ENCODE measurements at regions not wholly inside any gene's neighbourhood (a gene's known extent, or its start where the extent isn't known, plus 50 kb on each side); places are given as distances from the start of the nearest gene placed in this dataset.

GRCh38 chr17:5662409-5663085, 78.2 kb upstream of the NLRP1 start:
- no peak for TF ChIP-seq CTCF (conservative IDR thresholded peaks at IDR 0.05; ENCODE audit: low read depth, low read length)
- DNase-seq (ENCODE audit: low read depth) = no peak
- H3K4me3 ChIP-seq (ENCODE audit: low read depth, low read length) = no peak overlapping the region

- no peak for DNase-seq (ENCODE audit: low read depth)
- TF ChIP-seq CTCF (conservative IDR thresholded peaks at IDR 0.05; ENCODE audit: low read depth, low read length) = no peak
- no peak overlapping the region for H3K4me3 ChIP-seq (ENCODE audit: low read depth, low read length)
Measured at GRCh38 chr17:5665164-5665563, 80.9 kb upstream of the NLRP1 start.

- no peak for TF ChIP-seq CTCF (conservative IDR thresholded peaks at IDR 0.05; ENCODE audit: low read depth, low read length)
- H3K4me3 ChIP-seq (ENCODE audit: low read depth, low read length) = no peak overlapping the region
- DNase-seq (ENCODE audit: low read depth) = no peak
Measured at GRCh38 chr17:5667871-5668270, 83.6 kb upstream of the NLRP1 start.

GRCh38 chr17:5668557-5669138, 84.3 kb upstream of the NLRP1 start:
- DNase-seq (ENCODE audit: low read depth) = no peak
- H3K4me3 ChIP-seq (ENCODE audit: low read depth, low read length) = no peak overlapping the region
- TF ChIP-seq CTCF (conservative IDR thresholded peaks at IDR 0.05; ENCODE audit: low read depth, low read length) = no peak

GRCh38 chr17:5669191-5669590, 84.9 kb upstream of the NLRP1 start:
- TF ChIP-seq CTCF (conservative IDR thresholded peaks at IDR 0.05; ENCODE audit: low read depth, low read length) = no peak
- DNase-seq (ENCODE audit: low read depth) = no peak
- no peak overlapping the region for H3K4me3 ChIP-seq (ENCODE audit: low read depth, low read length)

- no peak overlapping the region for H3K4me3 ChIP-seq (ENCODE audit: low read depth, low read length)
- DNase-seq (ENCODE audit: low read depth) = no peak
- TF ChIP-seq CTCF (conservative IDR thresholded peaks at IDR 0.05; ENCODE audit: low read depth, low read length) = no peak
Measured at GRCh38 chr17:5672141-5672540, 87.8 kb upstream of the NLRP1 start.

Data from choroid plexus epithelial cell (primary cell).